Testis (tissue), 2 donors: ENCODE measurements at regions not wholly inside any gene's neighbourhood (a gene's known extent, or its start where the extent isn't known, plus 50 kb on each side); places are given as distances from the start of the nearest gene placed in this dataset.

Experiments used
- POLR2A ChIP-seq: fragments of 450-650 bp; IDR thresholded peaks from one replicate; pipeline ENCODE4 v1.6.1; 2017; ENCODE audit warnings: antibody characterized with exemption, mild to moderate bottlenecking, moderate library complexity
- TF ChIP-seq, protein P1 (sequence below), 3 experiments: fragments of 450-650 bp in 2 of 3; fragments of 200-600 bp in 1 of 3; sonication (generic) in 1 of 3; IDR thresholded peaks; one replicate each; pipeline ENCODE4 v1.5.1; 2016 to 2019; ENCODE audit warnings: antibody characterized with exemption in 3 of 3, mild to moderate bottlenecking in 2 of 3, moderate library complexity in 1 of 3

DNA sequence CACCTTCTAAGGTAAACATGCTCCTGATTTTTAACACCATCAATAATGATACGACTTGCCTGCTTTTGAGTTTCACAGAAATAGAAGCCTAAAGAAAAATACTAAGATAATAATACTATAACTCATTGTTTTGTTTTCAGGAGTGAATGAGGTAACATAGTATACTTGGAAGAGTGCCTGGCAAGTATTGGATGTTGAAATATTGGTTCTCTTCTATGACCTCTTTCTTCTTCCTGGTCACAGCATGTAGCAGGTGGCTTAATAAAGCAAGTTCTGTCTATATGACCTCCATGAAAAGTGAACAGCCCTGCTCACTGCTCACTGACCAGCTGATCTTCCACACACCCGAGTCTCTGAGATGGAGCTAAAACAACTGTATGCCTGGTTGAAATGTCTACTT, 312.3 kb upstream of the ONECUT1 start:
- TF ChIP-seq, protein P1, sequence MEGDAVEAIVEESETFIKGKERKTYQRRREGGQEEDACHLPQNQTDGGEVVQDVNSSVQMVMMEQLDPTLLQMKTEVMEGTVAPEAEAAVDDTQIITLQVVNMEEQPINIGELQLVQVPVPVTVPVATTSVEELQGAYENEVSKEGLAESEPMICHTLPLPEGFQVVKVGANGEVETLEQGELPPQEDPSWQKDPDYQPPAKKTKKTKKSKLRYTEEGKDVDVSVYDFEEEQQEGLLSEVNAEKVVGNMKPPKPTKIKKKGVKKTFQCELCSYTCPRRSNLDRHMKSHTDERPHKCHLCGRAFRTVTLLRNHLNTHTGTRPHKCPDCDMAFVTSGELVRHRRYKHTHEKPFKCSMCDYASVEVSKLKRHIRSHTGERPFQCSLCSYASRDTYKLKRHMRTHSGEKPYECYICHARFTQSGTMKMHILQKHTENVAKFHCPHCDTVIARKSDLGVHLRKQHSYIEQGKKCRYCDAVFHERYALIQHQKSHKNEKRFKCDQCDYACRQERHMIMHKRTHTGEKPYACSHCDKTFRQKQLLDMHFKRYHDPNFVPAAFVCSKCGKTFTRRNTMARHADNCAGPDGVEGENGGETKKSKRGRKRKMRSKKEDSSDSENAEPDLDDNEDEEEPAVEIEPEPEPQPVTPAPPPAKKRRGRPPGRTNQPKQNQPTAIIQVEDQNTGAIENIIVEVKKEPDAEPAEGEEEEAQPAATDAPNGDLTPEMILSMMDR (IDR thresholded peaks at IDR 0.05) = no peak
- no peak for TF ChIP-seq POLR2A
